HG03565 (cell line): ENCODE measurements at regions not wholly inside any gene's neighbourhood (a gene's known extent, or its start where the extent isn't known, plus 50 kb on each side); places are given as distances from the start of the nearest gene placed in this dataset.

Source experiments
- ATAC-seq: cut with Tn5 transposase; IDR thresholded peaks from one replicate; pipeline ENCODE4 v1.9.1; 2021; ENCODE audit warnings: mild to moderate bottlenecking, moderate library complexity; ENCODE audit not compliant: unreplicated experiment

- ATAC-seq = no peak
These were observed 222.2 kb downstream of the OGFRL1 start for GRCh38 chr6:71510856-71511255.

GRCh38 chr6:71512256-71512655 is 223.6 kb downstream of the OGFRL1 start:
- no peak for ATAC-seq

- no peak for ATAC-seq
These were observed 224.4 kb downstream of the OGFRL1 start for GRCh38 chr6:71513036-71513435.

GRCh38 chr6:71523548-71523947 is 234.9 kb downstream of the OGFRL1 start:
- no peak for ATAC-seq

GRCh38 chr6:71524201-71524600 is 235.6 kb downstream of the OGFRL1 start:
- no peak for ATAC-seq

GRCh38 chr6:71527886-71528285 is 239.3 kb downstream of the OGFRL1 start:
- no peak for ATAC-seq

- no peak for ATAC-seq
These were observed 240.4 kb downstream of the OGFRL1 start for GRCh38 chr6:71529026-71529425.

- no peak for ATAC-seq
These were observed 241.2 kb downstream of the OGFRL1 start for GRCh38 chr6:71529769-71530168.

GRCh38 chr6:71531006-71531405 is 242.4 kb downstream of the OGFRL1 start:
- no peak for ATAC-seq

- no peak for ATAC-seq
These were observed 243.2 kb downstream of the OGFRL1 start for GRCh38 chr6:71531841-71532240.

GRCh38 chr6:71533939-71534379 is 245.3 kb downstream of the OGFRL1 start:
- no peak for ATAC-seq

- no peak for ATAC-seq
These were observed 246.3 kb downstream of the OGFRL1 start for GRCh38 chr6:71534921-71535320.

- ATAC-seq = no peak
These were observed 249.1 kb downstream of the OGFRL1 start for GRCh38 chr6:71537717-71538116.

GRCh38 chr6:71544028-71544427 is 255.4 kb downstream of the OGFRL1 start:
- ATAC-seq = no peak

- no peak for ATAC-seq
These were observed 256.3 kb downstream of the OGFRL1 start for GRCh38 chr6:71544906-71545305.

GRCh38 chr6:71545905-71546304 is 257.3 kb downstream of the OGFRL1 start:
- no peak for ATAC-seq

- ATAC-seq = no peak
These were observed 263.2 kb downstream of the OGFRL1 start for GRCh38 chr6:71551798-71552197.

GRCh38 chr6:71556141-71556540 is 267.5 kb downstream of the OGFRL1 start:
- ATAC-seq = no peak

- ATAC-seq = no peak
These were observed 270.4 kb downstream of the OGFRL1 start for GRCh38 chr6:71558974-71559373.

GRCh38 chr6:71567562-71567961 is 279.0 kb downstream of the OGFRL1 start:
- no peak for ATAC-seq

- no peak for ATAC-seq
These were observed 289.2 kb downstream of the OGFRL1 start for GRCh38 chr6:71577766-71578165.

GRCh38 chr6:71579902-71580301 is 291.3 kb downstream of the OGFRL1 start:
- ATAC-seq = no peak

GRCh38 chr6:71582820-71583219 is 294.2 kb downstream of the OGFRL1 start:
- ATAC-seq = no peak
